Parathyroid adenoma (tissue), 2 donors: ENCODE measurements at regions not wholly inside any gene's neighbourhood (a gene's known extent, or its start where the extent isn't known, plus 50 kb on each side); places are given as distances from the start of the nearest gene placed in this dataset.

Experiments
- H2AFZ ChIP-seq: fragments of 300-600 bp; sonication (generic); one replicate; pipeline ENCODE4 v1.7.0; 2017; ENCODE audit warnings: antibody characterized with exemption, mild to moderate bottlenecking
- H3K27ac ChIP-seq: fragments of 300-600 bp; sonication (generic); one replicate; pipeline ENCODE4 v1.7.0; 2017
- H3K27me3 ChIP-seq: fragments of 300-600 bp; sonication (generic); one replicate; pipeline ENCODE4 v1.7.0; 2017; ENCODE audit warnings: low read length; ENCODE audit not compliant: control insufficient read depth, insufficient read depth
- H3K36me3 ChIP-seq: fragments of 300-600 bp; sonication (generic); one replicate; pipeline ENCODE4 v1.7.0; 2017; ENCODE audit warnings: low read length; ENCODE audit not compliant: control insufficient read depth, insufficient read depth
- H3K4me1 ChIP-seq: fragments of 300-600 bp; sonication (generic); one replicate; pipeline ENCODE4 v1.7.0; 2017; ENCODE audit warnings: control low read depth
- H3K4me2 ChIP-seq: fragments of 300-600 bp; sonication (generic); one replicate; pipeline ENCODE4 v1.7.0; 2017; ENCODE audit warnings: low read length
- H3K4me3 ChIP-seq: fragments of 300-600 bp; sonication (generic); one replicate; pipeline ENCODE4 v1.7.0; 2017; ENCODE audit warnings: low read depth, low read length
- H3K79me2 ChIP-seq: fragments of 300-600 bp; sonication (generic); one replicate; pipeline ENCODE4 v1.7.0; 2017; ENCODE audit warnings: control low read depth
- H3K9ac ChIP-seq: fragments of 300-600 bp; sonication (generic); one replicate; pipeline ENCODE4 v1.7.0; 2017; ENCODE audit warnings: mild to moderate bottlenecking
- H3K9me3 ChIP-seq: fragments of 300-600 bp; sonication (generic); one replicate; pipeline ENCODE4 v1.7.0; 2017; ENCODE audit warnings: low read length; ENCODE audit not compliant: control insufficient read depth
- CTCF ChIP-seq: fragments of 300-600 bp; sonication (generic); IDR thresholded peaks from one replicate; pipeline ENCODE4 v1.7.0; 2017; ENCODE audit warnings: antibody characterized with exemption, mild to moderate bottlenecking
- donor health status: primary hyperparathyroidism.

- Histone ChIP-seq H3K4me1 (no peaks in the 10 kb centered on the region), H3K9me3 (no peaks in the 10 kb centered on the region), H3K27me3 (no peaks in the 10 kb centered on the region), H3K27ac (no peak overlapping the region), H3K4me2 (no peak overlapping the region), H3K79me2 (no peaks in the 10 kb centered on the region), H3K36me3 (no peaks in the 10 kb centered on the region), H3K4me3 (no peak overlapping the region), H2AFZ (no peak overlapping the region), H3K9ac (no peak overlapping the region)
- TF ChIP-seq CTCF: no peak
Observed at GRCh38 chr1:194709439-194709838, 1523.0 kb upstream of the B3GALT2 start.

GRCh38 chr1:194707074-194707473 is 1520.7 kb upstream of the B3GALT2 start:
- Histone ChIP-seq H3K9me3 (no peaks in the 10 kb centered on the region), H3K9ac (no peak overlapping the region), H3K27ac (no peak overlapping the region), H3K36me3 (no peaks in the 10 kb centered on the region), H3K4me1 (no peaks in the 10 kb centered on the region), H2AFZ (no peak overlapping the region), H3K4me3 (no peak overlapping the region), H3K79me2 (no peaks in the 10 kb centered on the region), H3K27me3 (no peaks in the 10 kb centered on the region), H3K4me2 (no peak overlapping the region)
- no peak for TF ChIP-seq CTCF

GRCh38 chr1:194705123-194705854 is 1518.9 kb upstream of the B3GALT2 start:
- no peaks in the 10 kb centered on the region for H3K9me3 ChIP-seq
- no peaks in the 10 kb centered on the region for H3K79me2 ChIP-seq
- H3K4me2 ChIP-seq: no peak overlapping the region
- H3K36me3 ChIP-seq: no peaks in the 10 kb centered on the region
- no peak overlapping the region for H3K4me3 ChIP-seq
- TF ChIP-seq CTCF: no peak
- H3K27me3 ChIP-seq: no peaks in the 10 kb centered on the region
- H2AFZ ChIP-seq: no peak overlapping the region
- H3K9ac ChIP-seq: no peak overlapping the region
- no peaks in the 10 kb centered on the region for H3K4me1 ChIP-seq
- no peak overlapping the region for H3K27ac ChIP-seq

- Histone ChIP-seq H2AFZ (no peak overlapping the region), H3K9me3 (no peaks in the 10 kb centered on the region), H3K27ac (no peak overlapping the region), H3K9ac (no peak overlapping the region), H3K4me1 (no peaks in the 10 kb centered on the region), H3K36me3 (no peaks in the 10 kb centered on the region), H3K4me3 (no peak overlapping the region), H3K27me3 (no peaks in the 10 kb centered on the region), H3K79me2 (no peaks in the 10 kb centered on the region), H3K4me2 (no peak overlapping the region)
- no peak for TF ChIP-seq CTCF
Observed at GRCh38 chr1:194698908-194699318, 1512.5 kb upstream of the B3GALT2 start.

- Histone ChIP-seq H3K79me2 (no peaks in the 10 kb centered on the region), H3K36me3 (no peaks in the 10 kb centered on the region), H3K4me3 (no peak overlapping the region), H2AFZ (no peak overlapping the region), H3K9ac (no peak overlapping the region), H3K27ac (no peak overlapping the region), H3K27me3 (no peaks in the 10 kb centered on the region), H3K9me3 (no peaks in the 10 kb centered on the region), H3K4me2 (no peak overlapping the region), H3K4me1 (no peaks in the 10 kb centered on the region)
- TF ChIP-seq CTCF: no peak
Observed at GRCh38 chr1:194693244-194693643, 1506.8 kb upstream of the B3GALT2 start.
